Keratinocyte (primary cell): ENCODE measurements at regions not wholly inside any gene's neighbourhood (a gene's known extent, or its start where the extent isn't known, plus 50 kb on each side); places are given as distances from the start of the nearest gene placed in this dataset.

Experiments
- CTCF ChIP-seq, 3 experiments: IDR thresholded peaks in 1 of 3; conservative IDR thresholded peaks in 1 of 3; optimal IDR thresholded peaks in 1 of 3; 2 replicates in 2 of 3; 3 replicates in 1 of 3; pipeline versions ENCODE3 to v1.5.1; 2011; ENCODE audit warnings: low read length in 3 of 3, mild to moderate bottlenecking in 3 of 3, moderate library complexity in 2 of 3, control low read depth in 1 of 3, inconsistent platforms in 1 of 3; ENCODE audit not compliant: insufficient read depth in 2 of 3; ENCODE audit errors: extremely low read depth in 1 of 3
- EZH2 ChIP-seq: IDR thresholded peaks from one replicate; pipeline ENCODE4 v1.6.1; 2012; ENCODE audit warnings: inconsistent platforms, mild to moderate bottlenecking, low read length, moderate library complexity

- TF ChIP-seq CTCF (optimal IDR thresholded peaks at IDR 0.05 in 1 of 3, IDR thresholded peaks at IDR 0.05 in 1 of 3, conservative IDR thresholded peaks at IDR 0.05 in 1 of 3; ENCODE audit: extremely low read depth in 1 of 3, insufficient read depth in 2 of 3, low read length in 3 of 3) (no peak), EZH2 (no peak)
Observed at GRCh38 chr2:58992062-58992706, 751.1 kb upstream of the FANCL start.
